ENCODE measurements at regions not wholly inside any gene's neighbourhood (a gene's known extent, or its start where the extent isn't known, plus 50 kb on each side); places are given as distances from the start of the nearest gene placed in this dataset.
"Not testable (repeated sequence)": the region's sequence is repeated elsewhere in the genome, so short reads cannot be mapped to it uniquely, and the experiment has no call there.

- peak; percentile 50 for DNase-seq (ENCODE audit: low read depth)
Observed at GRCh38 chr2:182548031-182548950, 121.5 kb upstream of the PDE1A start.

- DNase-seq (ENCODE audit: low read depth): no peak
Observed at GRCh38 chr2:182550234-182550633, 123.4 kb upstream of the PDE1A start.

GRCh38 chr2:182552232-182552631 is 125.4 kb upstream of the PDE1A start:
- not testable (repeated sequence) for DNase-seq (ENCODE audit: low read depth)

GRCh38 chr2:182552785-182553184 is 125.9 kb upstream of the PDE1A start:
- not testable (repeated sequence) for DNase-seq (ENCODE audit: low read depth)

- DNase-seq (ENCODE audit: low read depth): no peak
Observed at GRCh38 chr2:182553483-182553882, 126.6 kb upstream of the PDE1A start.

GRCh38 chr2:182554950-182555349 is 128.1 kb upstream of the PDE1A start:
- no peak for DNase-seq (ENCODE audit: low read depth)

- DNase-seq (ENCODE audit: low read depth): no peak
Observed at GRCh38 chr2:182558564-182558963, 131.7 kb upstream of the PDE1A start.

GRCh38 chr2:182559623-182560022 is 132.8 kb upstream of the PDE1A start:
- DNase-seq (ENCODE audit: low read depth): peak; percentile 24

GRCh38 chr2:182565911-182566567 is 139.2 kb upstream of the PDE1A start:
- DNase-seq (ENCODE audit: low read depth): no peak

GRCh38 chr2:182573553-182573952 is 142.5 kb upstream of the DNAJC10 start:
- DNase-seq (ENCODE audit: low read depth): no peak

GRCh38 chr2:182577816-182578215 is 138.2 kb upstream of the DNAJC10 start:
- no peak for DNase-seq (ENCODE audit: low read depth)

- DNase-seq (ENCODE audit: low read depth): peak; percentile 7
Observed at GRCh38 chr2:182581196-182581935, 134.7 kb upstream of the DNAJC10 start.

GRCh38 chr2:182584462-182584861 is 131.6 kb upstream of the DNAJC10 start:
- no peak for DNase-seq (ENCODE audit: low read depth)

- DNase-seq (ENCODE audit: low read depth): no peak
Observed at GRCh38 chr2:182585001-182585400, 131.1 kb upstream of the DNAJC10 start.

GRCh38 chr2:182585430-182585829 is 130.6 kb upstream of the DNAJC10 start:
- DNase-seq (ENCODE audit: low read depth): no peak

GRCh38 chr2:182586426-182586825 is 129.6 kb upstream of the DNAJC10 start:
- no peak for DNase-seq (ENCODE audit: low read depth)

GRCh38 chr2:182587831-182588230 is 128.2 kb upstream of the DNAJC10 start:
- peak; percentile 95 for DNase-seq (ENCODE audit: low read depth)

- no peak for DNase-seq (ENCODE audit: low read depth)
Observed at GRCh38 chr2:182589121-182589520, 126.9 kb upstream of the DNAJC10 start.

GRCh38 chr2:182591774-182592173 is 124.3 kb upstream of the DNAJC10 start:
- DNase-seq (ENCODE audit: low read depth): no peak

GRCh38 chr2:182592691-182593393 is 123.2 kb upstream of the DNAJC10 start:
- no peak for DNase-seq (ENCODE audit: low read depth)

GRCh38 chr2:182593394-182593975 is 122.6 kb upstream of the DNAJC10 start:
- DNase-seq (ENCODE audit: low read depth): peak; percentile 83

- DNase-seq (ENCODE audit: low read depth): peak; percentile 59
Observed at GRCh38 chr2:182594286-182594685, 121.8 kb upstream of the DNAJC10 start.
